IPS DF 6.9 (cell line): ENCODE measurements at regions not wholly inside any gene's neighbourhood (a gene's known extent, or its start where the extent isn't known, plus 50 kb on each side); places are given as distances from the start of the nearest gene placed in this dataset.

Experiments used
- DNase-seq: peaks from one replicate; pipeline ENCODE4 v3.0.0-alpha.2; 2013; ENCODE audit warnings: low read depth, low spot score
- H3K27ac ChIP-seq: one replicate; pipeline ENCODE4 v1.5.1; 2013; ENCODE audit warnings: low read length, control low read depth
- H3K27me3 ChIP-seq: 2 replicates; pipeline ENCODE4 v1.6.1; 2013; ENCODE audit warnings: mild to moderate bottlenecking, low read length; ENCODE audit not compliant: control insufficient read depth, insufficient read depth
- H3K36me3 ChIP-seq: 2 replicates; pipeline ENCODE4 v1.6.1; 2013; ENCODE audit warnings: low read length; ENCODE audit not compliant: control insufficient read depth, insufficient read depth
- H3K4me1 ChIP-seq: 2 replicates; pipeline ENCODE4 v1.6.1; 2013; ENCODE audit warnings: low read length; ENCODE audit not compliant: control insufficient read depth, insufficient read depth
- H3K4me3 ChIP-seq: 2 replicates; pipeline ENCODE4 v1.5.1; 2013; ENCODE audit warnings: mild to moderate bottlenecking, low read length
- H3K9me3 ChIP-seq: 2 replicates; pipeline ENCODE4 v1.6.1; 2013; ENCODE audit warnings: low read length, inconsistent platforms; ENCODE audit not compliant: control insufficient read depth, insufficient read depth
- WGBS: extraction: QIAGEN DNeasy Blood & Tissue Kit; methylation state at CpG from one replicate; pipeline ENCODE4 v1.1.7; 2013; ENCODE audit warnings: mixed read lengths, missing lambda C conversion rate; ENCODE audit not compliant: insufficient read length, insufficient coverage; 5-methylcytosine and 5-hydroxymethylcytosine counted together

DNA sequence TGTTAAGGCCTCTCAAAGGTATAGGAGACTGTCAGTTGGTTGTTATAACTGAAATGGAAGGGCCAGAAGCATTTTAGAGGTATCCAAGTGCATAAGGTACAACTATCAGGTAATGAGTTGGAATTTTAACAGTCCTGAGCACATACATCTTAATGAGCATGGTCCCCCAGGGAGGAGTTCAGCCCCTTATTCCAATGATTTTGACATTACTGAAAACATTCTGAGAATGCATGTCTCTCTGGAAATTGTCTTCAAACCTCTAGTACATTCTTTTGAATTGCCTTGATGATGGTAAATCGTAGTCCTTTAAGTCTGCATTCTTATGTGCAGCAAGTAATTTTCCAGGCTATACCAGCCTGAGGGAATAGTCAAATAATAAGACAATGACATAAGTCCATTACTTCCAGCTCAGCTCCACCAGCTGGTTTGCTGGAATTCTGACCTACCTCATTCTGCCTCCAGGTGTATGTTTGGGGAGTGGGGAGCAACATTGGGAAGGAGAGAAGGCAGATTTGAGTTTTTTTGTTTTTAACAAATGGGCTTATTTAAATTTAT is 239.2 kb downstream of the MSRB3 start:
- no peaks in the 10 kb centered on the region for H3K27me3 ChIP-seq
- H3K9me3 ChIP-seq: no peaks in the 10 kb centered on the region
- no peak overlapping the region for H3K27ac ChIP-seq
- WGBS: no CpG with 5 or more reads among the region's 1 CpG
- no peak overlapping the region for H3K4me3 ChIP-seq
- no peaks in the 10 kb centered on the region for H3K36me3 ChIP-seq
- no peaks in the 10 kb centered on the region for H3K4me1 ChIP-seq
- DNase-seq: no peak

DNA sequence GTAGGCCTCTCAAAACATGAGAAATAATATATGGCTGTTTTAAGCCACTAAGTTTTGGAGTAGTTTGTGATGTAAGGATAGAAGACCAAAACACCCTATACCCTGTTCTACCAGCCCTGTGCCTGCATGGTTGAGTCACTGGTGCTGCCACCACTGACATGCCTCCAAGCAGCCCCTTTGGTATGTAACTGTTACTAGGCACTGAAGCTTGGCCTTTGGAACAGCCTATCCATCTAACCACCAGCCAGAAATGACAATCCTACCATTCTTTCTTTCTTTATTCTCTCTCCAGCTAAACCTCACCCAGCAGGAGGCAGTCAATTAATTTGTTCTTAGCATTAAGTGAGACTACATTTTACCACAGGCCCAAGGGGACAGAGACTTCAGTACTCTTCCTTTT is 240.3 kb downstream of the MSRB3 start:
- no peaks in the 10 kb centered on the region for H3K9me3 ChIP-seq
- DNase-seq: no peak
- no peaks in the 10 kb centered on the region for H3K36me3 ChIP-seq
- no peaks in the 10 kb centered on the region for H3K27me3 ChIP-seq
- no peak overlapping the region for H3K27ac ChIP-seq
- H3K4me3 ChIP-seq: no peak overlapping the region
- no peaks in the 10 kb centered on the region for H3K4me1 ChIP-seq

DNA sequence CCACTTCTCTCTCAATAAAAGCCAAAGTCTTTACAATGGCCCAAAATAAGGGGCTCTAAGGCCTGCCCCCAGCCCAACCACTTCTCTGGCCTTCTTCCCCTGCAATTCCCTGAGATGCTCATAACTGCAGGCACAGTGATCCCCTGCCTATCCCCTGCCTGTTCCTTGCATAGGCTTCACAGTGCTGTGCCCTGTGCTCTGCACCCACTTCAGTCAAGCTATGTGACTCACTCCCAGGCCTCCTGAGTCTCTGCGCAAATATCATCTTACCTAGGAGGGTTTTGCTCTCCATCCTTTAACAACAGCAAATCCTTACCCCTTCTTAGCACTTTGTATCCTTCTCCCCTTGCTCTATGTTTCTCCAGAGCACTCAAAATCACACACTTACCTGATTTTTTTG is 242.2 kb downstream of the MSRB3 start:
- H3K4me1 ChIP-seq: no peaks in the 10 kb centered on the region
- WGBS: no CpG with 5 or more reads among the region's 1 CpG
- no peaks in the 10 kb centered on the region for H3K27me3 ChIP-seq
- no peak overlapping the region for H3K27ac ChIP-seq
- H3K4me3 ChIP-seq: no peak overlapping the region
- H3K36me3 ChIP-seq: no peaks in the 10 kb centered on the region
- H3K9me3 ChIP-seq: no peaks in the 10 kb centered on the region
- no peak for DNase-seq

DNA sequence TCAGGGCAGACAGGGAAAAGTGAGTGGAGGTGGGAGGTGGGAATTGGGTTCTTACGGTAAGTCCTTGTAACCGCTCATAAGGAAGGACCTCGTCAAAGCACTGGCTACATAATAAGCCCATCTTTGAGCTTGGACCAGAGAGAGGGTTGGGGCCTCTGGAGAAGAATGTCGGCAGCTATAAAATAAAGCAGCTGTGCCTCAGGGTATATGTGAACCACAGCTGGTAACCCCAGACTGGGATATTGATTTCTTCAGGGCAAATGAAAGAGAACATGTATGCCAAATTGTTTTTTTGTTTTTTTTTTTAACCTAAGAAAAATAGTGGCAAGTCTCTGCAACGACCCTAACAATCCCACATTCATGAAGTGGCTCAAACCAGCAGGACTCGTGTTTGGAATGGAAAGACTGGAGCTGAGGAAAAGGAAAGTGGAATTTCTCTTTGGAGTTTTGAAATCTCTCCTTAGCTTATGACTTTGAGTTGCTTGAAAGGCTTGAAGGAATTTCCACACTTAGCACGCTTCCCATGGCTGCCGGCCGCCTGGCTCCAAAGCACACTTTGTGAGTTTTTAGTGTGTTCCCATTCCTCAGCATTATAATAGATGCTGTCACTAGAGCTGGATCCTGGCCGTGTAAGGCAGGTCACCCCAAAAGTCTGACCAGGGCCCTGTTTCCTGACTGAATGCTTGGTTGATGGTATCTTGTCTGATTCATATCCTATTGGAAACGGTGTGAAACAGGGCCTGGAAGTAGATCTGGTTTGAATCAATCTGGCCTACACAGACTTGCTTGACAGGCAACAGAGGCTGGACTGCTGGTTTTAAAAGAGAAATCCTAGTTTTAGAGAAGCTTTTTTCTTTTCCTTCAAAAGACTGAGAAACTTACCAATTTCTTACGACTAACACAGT is 244.7 kb downstream of the MSRB3 start:
- DNase-seq: no peak
- Histone ChIP-seq H3K9me3 (no peaks in the 10 kb centered on the region), H3K27me3 (no peaks in the 10 kb centered on the region), H3K36me3 (no peaks in the 10 kb centered on the region), H3K4me1 (no peaks in the 10 kb centered on the region), H3K27ac (no peak overlapping the region), H3K4me3 (no peak overlapping the region)
- WGBS: no CpG with 5 or more reads among the region's 12 CpGs

DNA sequence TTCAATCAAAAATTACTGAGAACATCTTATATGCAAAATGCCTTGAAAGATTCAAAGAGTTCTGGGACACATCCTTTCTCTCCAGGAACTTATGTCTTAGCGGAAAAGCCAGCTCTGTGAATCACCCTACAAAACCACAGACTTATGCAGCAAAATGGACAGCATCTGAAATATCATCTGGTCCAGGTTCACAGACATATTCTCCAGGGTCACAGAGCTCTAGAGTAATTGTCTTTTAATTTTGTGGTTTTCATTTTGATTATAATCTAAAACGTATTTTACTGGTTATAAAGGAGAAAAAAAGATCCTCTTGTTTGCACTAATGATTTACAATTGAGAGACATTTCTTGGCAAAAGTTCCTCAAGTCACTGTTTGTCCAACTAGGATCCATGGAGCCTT is 246.2 kb downstream of the MSRB3 start:
- Histone ChIP-seq H3K27ac (no peak overlapping the region), H3K9me3 (no peaks in the 10 kb centered on the region), H3K27me3 (no peaks in the 10 kb centered on the region), H3K4me1 (no peaks in the 10 kb centered on the region), H3K4me3 (no peak overlapping the region), H3K36me3 (no peaks in the 10 kb centered on the region)
- no peak for DNase-seq
- no CpG with 5 or more reads among the region's 2 CpGs for WGBS

DNA sequence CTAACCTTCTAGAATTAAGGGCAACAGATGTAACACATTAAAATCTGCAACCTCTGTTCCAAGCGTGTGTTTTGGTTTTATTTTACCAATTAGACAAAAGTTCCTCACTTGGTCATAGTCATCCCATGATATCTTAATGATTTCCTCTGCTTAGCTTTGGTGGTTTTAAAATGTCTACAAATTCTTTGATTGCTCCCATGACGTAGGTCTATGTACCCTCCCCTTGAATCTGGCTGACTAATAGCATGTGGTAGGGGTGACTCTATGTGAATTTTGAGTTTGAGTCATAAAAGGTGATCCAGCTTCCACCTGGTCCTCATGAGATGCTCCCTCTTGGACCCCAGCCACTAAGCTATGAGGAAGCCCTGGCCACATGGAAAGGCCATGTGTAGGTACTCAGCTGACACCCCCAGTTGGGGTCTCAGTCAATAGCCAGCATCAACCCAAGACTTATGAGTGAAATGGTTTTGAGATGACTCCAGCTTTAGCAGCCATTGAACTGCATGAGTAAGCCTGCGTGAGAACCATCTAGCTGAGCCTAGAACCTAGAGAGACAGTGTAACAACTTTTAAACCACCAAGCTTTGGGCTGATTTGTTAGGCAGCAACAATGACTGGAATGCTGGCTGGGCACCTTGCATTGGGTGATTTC is 247.1 kb downstream of the MSRB3 start:
- WGBS: no CpG with 5 or more reads among the region's 3 CpGs

DNA sequence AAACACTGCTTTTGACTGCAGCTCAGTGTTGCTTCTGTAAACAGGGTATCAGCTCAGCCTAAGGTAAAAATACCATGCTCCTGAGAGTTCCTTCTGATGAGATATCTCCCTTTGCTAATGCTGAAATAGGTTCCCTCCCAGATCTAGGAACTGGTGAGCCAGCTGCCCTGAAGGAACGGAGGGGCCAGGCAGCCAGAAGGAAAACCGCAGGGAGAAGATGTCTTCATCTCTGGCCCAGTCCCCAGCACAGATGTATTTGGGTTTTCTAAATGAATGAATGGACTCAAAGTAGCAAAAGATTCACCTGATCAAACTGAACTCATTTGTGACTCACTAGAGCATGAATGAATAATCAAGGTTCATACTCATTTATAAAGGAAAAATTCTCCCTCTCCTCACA is 247.8 kb downstream of the MSRB3 start:
- Histone ChIP-seq H3K36me3 (no peaks in the 10 kb centered on the region), H3K27ac (no peak overlapping the region), H3K9me3 (no peaks in the 10 kb centered on the region), H3K4me3 (no peak overlapping the region), H3K4me1 (no peaks in the 10 kb centered on the region), H3K27me3 (no peaks in the 10 kb centered on the region)
- WGBS: no CpG with 5 or more reads among the region's 2 CpGs
- DNase-seq: no peak

More for the DNA sequence above, 247.1 kb downstream of the MSRB3 start:
- H3K9me3 ChIP-seq: no peaks in the 10 kb centered on the region
- H3K4me1 ChIP-seq: no peaks in the 10 kb centered on the region
- no peak overlapping the region for H3K27ac ChIP-seq
- H3K36me3 ChIP-seq: no peaks in the 10 kb centered on the region
- H3K27me3 ChIP-seq: no peaks in the 10 kb centered on the region
- DNase-seq: no peak
- no peak overlapping the region for H3K4me3 ChIP-seq

DNA sequence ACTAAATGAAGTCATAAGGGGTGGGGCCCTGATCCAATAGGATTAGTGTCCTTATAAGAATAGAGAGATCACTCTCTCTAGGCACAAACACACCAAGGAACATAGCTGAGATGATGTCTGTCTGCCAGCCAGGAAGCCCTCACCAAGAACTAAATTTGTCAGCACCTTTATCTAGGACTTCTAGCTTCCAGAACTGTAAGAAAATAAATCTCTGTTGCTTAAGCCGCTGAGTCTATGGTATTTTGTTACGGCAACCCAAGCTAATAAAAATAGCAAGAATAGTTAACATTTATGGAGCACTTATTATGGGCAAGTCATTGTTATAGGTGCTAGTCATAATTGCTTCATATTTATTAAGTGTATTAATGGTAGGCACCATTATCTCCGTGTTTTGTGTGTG is 249.6 kb downstream of the MSRB3 start:
- Histone ChIP-seq H3K4me1 (0 out of 2 replicates have a peak, but pooled peaks cover 1% of the 10 kb centered on the region), H3K27me3 (no peaks in the 10 kb centered on the region), H3K36me3 (no peaks in the 10 kb centered on the region), H3K27ac (no peak overlapping the region), H3K4me3 (no peak overlapping the region), H3K9me3 (no peaks in the 10 kb centered on the region)
- WGBS: no CpG with 5 or more reads among the region's 3 CpGs
- DNase-seq: no peak

DNA sequence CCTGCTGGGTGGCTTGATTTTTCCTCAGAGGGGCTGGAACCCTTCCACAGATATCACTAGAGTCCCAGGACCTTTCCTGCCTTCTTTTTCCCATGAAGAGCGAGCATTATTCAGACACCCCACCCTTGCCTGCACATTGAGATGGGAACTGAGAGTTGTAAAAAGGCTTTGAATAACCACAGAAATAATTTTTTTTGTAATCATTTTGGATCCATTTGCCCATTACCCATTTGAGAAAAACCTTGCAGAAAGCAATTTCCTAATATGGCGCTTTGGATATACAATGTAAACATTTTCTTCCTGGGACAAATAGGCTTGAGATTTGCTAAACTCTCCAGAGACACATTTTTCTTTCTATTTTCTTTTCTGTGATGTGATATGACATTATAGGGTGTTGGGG is 250.6 kb downstream of the MSRB3 start:
- no CpG with 5 or more reads among the region's 2 CpGs for WGBS
- no peak overlapping the region for H3K4me3 ChIP-seq

DNA sequence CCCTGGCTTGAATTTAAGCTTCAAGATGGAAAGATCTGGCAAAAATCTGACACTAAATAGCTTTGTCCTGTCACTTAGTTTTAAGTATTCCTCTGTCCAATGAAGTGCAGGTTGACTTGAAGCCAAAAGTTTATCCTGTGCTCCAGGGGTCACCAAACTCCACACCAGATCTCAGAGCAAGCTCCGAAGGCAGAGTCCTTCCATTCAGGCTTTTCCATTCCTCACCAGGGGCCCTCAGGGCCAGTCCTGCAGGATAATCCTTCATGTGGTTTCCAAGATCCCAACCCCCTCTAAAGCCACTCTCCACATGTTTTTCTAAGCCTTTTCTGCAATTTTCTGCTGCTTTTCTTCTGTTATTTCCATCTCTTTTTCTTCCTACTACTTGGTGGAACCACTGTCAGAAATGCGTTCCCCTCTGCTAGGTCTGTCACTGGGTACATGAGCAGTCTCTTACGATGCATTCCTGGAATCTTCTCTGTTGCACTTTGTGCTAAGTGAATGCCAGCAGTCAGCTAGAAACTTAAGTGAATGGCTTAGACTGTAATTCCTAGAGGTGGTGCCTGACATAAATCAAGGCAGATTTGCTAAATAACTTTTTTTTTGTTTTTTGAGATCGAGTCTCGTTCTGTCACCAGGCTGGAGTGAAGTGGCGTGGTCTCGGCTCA is 251.4 kb downstream of the MSRB3 start:
- Histone ChIP-seq H3K27me3 (no peaks in the 10 kb centered on the region), H3K4me3 (no peak overlapping the region), H3K4me1 (peaks cover 4% of the 10 kb centered on the region; the same call in 1 of the 2 replicates), H3K27ac (no peak overlapping the region), H3K36me3 (no peaks in the 10 kb centered on the region), H3K9me3 (no peaks in the 10 kb centered on the region)
- no peak for DNase-seq
- no CpG with 5 or more reads among the region's 7 CpGs for WGBS

More for the DNA sequence above, 250.6 kb downstream of the MSRB3 start:
- Histone ChIP-seq H3K27me3 (no peaks in the 10 kb centered on the region), H3K4me1 (0 out of 2 replicates have a peak, but pooled peaks cover 3% of the 10 kb centered on the region), H3K27ac (no peak overlapping the region), H3K9me3 (no peaks in the 10 kb centered on the region), H3K36me3 (no peaks in the 10 kb centered on the region)
- DNase-seq: no peak
